Vagina (tissue), 2 donors: ENCODE measurements at regions not wholly inside any gene's neighbourhood (a gene's known extent, or its start where the extent isn't known, plus 50 kb on each side); places are given as distances from the start of the nearest gene placed in this dataset.
"Not testable (repeated sequence)": the region's sequence is repeated elsewhere in the genome, so short reads cannot be mapped to it uniquely, and the experiment has no call there.

Experiments used
- CTCF ChIP-seq, 3 experiments: fragments of 450-650 bp in 2 of 3; fragments of 200-600 bp in 1 of 3; sonication (generic) in 1 of 3; IDR thresholded peaks; one replicate each; pipeline ENCODE4 v1.5.1; 2017 to 2019; ENCODE audit warnings: antibody characterized with exemption in 3 of 3, mild to moderate bottlenecking in 2 of 3, moderate library complexity in 2 of 3
- POLR2AphosphoS5 ChIP-seq, 2 donors: sonication (generic); formaldehyde crosslinking; IDR thresholded peaks; one replicate each; pipeline ENCODE4 v1.9.0; 2017; ENCODE audit warnings: antibody characterized with exemption in 2 of 2, mild to moderate bottlenecking in 2 of 2, low read depth in 1 of 2; ENCODE audit not compliant: insufficient read depth in 1 of 2

GRCh38 chr9:41699190-41699589, 430.0 kb downstream of the CNTNAP3B start:
- TF ChIP-seq CTCF (IDR thresholded peaks at IDR 0.05); POLR2AphosphoS5 (IDR thresholded peaks at IDR 0.05; ENCODE audit: insufficient read depth in 1 of 2, low read depth in 1 of 2): not testable (repeated sequence)
